GM21723 (cell line): ENCODE measurements at regions not wholly inside any gene's neighbourhood (a gene's known extent, or its start where the extent isn't known, plus 50 kb on each side); places are given as distances from the start of the nearest gene placed in this dataset.
"Not testable (repeated sequence)": the region's sequence is repeated elsewhere in the genome, so short reads cannot be mapped to it uniquely, and the experiment has no call there.

Source experiments
- ATAC-seq: cut with Tn5 transposase; IDR thresholded peaks from one replicate; pipeline ENCODE4 v1.9.1; 2021; ENCODE audit warnings: mild to moderate bottlenecking, moderate library complexity; ENCODE audit not compliant: unreplicated experiment

DNA sequence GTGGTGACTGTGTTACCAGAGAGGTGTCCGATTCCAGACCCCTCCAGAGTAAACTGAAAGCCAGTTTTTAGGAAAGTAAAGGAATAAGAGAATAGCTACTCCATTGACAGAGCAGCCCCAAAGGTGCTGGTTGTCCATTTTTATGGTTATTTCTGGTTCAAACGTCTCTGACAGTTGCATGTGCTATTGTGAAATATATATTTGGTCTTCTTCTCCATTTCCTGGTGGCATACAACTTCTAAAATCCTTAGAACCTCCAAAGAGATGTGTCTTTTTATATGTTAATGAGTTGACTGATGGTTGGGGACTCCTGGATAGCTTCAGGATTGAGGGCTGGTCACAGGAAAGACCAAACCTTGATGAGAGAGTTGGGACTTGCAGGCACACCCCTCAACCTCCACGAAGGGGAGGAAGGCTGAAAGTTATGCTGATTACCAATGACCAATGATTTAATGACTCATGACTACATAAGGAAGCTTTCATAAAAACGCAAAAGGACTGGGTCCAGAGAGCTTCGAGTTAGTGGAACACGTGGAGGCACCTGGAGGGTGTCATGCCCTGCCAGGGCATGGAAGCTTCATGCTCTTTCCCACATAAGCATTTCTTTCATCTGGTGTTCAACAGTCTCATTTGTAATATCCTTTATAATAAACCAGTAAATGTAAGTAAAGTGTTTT is 100.7 kb downstream of the SLC16A1 start:
- no peak for ATAC-seq

DNA sequence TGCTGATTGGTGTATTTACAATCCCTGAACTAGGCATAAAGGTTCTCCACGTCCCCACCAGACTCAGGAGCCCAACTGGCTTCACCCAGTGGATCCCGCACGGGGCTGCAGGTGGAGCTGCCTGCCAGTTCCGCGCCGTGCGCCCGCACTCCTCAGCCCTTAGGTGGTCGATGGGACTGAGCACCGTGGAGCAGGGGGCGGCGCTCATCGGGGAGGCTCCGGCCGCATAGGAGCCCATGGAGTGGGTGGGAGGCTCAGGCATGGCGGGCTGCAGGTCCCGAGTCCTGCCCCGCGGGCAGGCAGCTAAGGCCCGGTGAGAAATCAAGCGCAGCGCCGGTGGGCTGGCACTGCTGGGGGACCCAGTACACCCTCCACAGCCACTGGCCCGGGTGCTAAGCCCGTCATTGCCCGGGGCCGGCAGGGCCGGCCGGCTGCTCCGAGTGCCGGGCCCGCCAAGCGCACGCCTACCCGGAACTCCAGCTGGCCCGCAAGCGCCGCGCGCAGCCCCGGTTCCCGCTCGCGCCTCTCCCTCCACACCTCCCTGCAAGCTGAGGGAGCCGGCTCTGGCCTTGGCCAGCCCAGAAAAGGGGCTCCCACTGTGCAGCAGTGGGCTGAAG is 101.5 kb downstream of the SLC16A1 start:
- ATAC-seq, result not testable (repeated sequence)

DNA sequence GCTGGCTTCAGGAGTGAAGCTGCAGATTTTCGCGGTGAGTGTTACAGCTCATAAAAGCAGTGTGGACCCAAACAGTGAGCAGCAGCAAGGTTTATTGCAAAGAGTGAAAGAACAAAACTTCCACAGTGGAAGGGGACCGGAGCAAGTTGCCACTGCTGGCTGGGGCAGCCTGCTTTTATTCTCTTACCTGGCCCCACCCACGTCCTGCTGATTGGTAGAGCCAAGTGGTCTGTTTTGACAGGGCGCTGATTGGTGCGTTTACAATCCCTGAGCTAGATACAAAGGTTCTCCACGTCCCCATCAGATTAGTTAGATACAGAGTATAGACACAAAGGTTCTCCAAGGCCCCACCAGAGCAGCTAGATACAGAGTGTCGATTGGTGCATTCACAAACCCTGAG is 102.1 kb downstream of the SLC16A1 start:
- not testable (repeated sequence) for ATAC-seq

DNA sequence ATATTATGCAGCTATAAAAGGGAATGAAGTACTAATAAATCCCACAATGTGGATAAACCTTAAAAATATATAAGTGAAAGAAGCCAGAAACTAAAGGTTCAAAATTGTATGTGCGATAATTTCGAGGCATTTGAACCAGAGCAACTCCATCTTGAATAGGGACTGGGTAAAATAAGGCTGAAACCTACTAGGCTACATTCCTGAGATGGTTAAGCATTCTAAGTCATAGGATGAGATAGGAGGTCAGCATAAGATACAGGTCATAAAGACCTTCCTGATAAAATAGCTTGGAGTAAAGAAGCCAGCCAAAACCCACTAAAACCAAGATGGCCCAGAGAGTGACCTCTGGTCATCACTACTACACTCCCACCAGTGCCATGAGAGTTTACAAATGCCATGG is 103.1 kb downstream of the SLC16A1 start:
- ATAC-seq, result no peak

DNA sequence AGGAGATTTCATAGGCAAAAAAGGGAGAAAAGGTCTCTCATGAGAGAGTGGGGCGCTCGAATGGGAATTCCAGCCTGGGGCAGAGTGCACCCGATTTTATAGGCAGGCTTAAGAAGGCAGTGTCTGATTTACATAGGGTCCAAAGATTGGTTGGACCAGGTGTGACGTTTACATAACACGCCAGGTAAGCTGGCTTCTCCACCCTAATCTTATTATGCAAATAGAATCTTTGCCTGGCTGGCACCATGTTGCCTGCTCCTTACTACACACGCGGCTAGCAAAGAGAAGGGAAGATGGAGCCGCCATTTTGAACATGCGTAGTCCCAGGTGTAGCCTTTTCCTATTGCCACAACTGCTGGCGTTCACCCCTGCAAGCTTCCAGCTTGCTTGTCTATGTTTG is 103.7 kb downstream of the SLC16A1 start:
- no peak for ATAC-seq

DNA sequence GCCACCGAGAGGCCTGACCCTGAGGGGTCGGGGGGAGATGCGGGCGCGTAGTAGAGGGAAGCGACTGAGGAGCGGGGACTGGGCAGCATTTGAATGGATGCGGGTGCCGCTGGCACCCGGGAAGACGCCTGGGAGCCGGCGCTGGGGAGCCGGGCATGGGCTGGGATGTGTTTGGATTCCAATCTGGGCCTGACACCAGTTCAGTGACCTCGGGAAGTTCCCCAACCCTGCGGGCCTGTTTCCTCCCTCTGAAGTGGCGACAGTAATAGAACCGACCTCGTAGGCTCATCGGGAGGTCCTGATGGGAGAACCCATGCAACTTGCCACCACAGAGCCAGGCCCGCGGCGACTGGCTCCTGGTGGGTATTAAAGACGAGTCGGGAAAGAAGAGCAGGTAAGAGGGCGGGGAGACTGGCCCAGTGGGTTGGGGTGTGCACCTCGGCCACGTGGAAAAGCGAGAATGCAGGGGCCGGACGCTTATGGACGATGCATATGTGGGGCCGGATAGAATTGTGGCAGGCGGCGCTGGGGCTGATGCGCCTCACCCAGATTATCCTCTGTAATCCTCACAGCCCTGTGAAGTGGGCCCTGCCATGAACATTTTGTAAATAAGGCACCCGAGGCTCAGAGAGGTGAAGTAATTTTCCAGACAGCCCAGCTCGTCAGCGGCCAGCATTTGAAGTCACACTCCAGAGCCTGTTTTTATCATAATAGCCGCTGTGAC is 105.8 kb downstream of the SLC16A1 start:
- no peak for ATAC-seq

DNA sequence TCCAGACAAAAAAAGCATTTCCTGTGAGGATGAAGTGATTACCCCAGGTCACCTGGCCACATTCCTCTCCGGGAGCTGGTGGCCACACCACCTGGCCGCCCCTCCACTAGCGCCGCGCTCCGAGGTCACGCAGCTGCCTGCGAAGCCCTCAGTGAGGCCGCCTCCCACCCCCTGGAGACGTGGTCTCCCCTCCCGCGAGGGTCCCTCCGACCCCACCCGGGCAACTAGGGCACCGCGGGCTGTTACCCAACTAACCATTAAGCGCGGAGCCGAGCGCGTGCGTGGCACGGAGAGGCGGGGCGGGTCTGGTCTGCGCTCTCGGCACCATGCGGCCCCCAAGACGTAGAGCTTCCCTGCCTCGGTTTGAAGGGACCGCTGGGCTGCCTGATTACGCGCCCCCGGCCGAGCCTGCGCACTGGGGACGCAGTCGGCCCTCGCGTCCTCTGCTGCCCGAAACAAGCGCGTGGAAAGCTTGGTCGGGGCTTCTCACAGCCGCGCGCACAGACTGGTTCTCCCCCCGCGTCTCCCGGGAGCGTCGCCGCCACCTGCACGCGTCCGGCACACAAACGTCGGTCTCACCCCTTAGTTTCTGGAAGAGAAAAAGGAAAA is 106.5 kb downstream of the SLC16A1 start:
- ATAC-seq, result no peak

DNA sequence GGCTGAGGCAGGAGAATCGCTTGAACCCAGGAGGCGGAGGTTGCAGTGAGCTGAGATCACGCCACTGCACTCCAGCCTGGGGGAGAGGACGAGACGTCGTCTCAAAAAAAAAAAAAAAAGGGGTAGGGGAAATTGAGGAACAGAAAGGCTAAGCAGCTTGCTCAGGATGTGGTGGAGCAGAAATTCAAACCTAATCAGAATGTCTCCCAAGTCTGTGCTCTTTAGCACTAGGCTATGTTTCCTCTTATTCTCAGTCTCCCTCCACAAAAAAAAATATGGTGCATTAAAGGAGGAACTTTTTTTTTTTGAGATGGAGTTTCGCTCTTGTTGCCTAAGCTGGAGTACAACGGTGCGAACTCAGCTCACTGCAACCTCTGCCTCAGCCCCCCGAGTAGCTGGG is 114.2 kb downstream of the SLC16A1 start:
- ATAC-seq, result no peak

DNA sequence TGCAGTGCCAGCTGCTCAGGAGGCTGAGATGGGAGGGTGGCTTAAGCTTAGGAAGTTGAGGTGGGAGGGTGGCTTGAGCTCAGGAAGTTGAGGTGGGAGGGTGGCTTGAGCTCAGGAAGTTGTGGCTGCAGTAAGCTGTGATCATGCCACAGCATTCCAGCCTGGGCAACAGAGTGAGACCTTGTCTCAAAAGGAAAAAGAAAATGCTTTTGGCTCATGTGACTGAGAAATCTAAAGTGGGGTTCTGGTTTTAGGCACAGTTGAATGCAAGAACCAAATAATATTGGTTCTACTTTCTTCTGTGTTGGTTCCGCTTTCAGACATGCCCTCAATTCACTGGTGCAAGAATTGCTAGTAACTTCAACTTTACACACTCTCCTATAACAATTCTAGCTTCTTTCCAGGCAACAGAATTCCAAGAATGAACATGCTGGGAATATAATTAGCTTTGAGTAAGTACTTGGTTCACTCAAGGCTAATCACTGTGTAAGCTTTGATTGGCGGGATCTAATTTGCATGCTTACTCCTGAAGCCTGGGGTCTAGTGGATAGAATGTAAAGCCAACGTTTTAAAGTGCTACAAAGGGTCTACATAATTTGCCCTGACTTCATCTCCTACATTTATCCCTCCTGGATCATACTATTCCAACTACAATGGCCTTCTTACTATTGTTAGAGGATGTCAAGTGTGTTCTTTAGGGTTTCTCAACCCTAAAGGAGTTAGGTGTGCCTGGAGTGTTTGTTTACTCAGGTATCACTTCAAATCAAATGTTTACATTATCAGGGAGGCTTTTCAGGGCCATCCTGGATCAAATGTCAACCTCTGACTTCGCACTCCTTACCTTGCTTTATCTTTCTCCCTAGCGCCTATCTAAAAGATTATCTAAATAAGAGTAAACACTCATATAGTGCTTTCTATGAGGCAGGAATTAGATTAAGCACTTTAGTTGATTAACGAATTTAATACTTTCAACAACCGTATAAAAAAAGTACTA is 115.1 kb downstream of the SLC16A1 start:
- no peak for ATAC-seq

DNA sequence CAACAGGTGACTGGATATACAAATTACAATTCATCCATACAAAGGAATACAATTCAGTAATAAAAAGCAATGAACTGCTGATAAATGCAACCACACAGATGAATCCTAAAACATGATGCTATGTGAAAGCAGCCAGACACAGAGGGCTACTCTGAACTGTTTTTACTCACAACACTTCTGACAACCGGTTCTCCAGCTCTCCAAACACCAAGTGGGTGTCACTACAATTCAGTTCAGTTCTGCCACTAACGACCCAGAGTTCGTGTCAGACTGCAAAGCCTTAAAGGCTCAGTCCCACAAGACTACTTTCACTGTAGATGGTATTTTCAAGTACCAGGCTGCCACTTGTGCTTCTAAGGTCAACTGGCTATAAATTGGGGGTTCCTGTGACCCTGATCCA is 119.4 kb downstream of the SLC16A1 start:
- ATAC-seq, result no peak

DNA sequence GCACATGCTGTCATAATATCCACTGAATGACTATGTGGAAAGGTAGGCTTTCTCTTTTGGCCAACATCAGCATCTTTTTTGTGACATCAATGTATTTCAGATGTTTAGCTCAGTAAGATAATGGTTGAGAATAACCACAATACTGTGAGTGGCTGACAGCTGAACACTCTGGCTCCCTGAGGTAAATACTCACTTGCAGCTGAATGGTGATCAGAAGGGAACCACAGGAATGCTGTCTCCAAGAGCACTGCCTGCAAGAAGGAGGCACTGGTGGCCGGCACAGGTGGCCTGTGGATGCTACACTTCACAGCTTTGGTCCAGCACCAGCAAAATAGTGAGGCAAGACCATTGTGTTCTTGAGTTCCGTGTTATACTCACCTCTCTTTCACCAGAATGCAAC is 118.7 kb upstream of the PPM1J start:
- ATAC-seq, result no peak

DNA sequence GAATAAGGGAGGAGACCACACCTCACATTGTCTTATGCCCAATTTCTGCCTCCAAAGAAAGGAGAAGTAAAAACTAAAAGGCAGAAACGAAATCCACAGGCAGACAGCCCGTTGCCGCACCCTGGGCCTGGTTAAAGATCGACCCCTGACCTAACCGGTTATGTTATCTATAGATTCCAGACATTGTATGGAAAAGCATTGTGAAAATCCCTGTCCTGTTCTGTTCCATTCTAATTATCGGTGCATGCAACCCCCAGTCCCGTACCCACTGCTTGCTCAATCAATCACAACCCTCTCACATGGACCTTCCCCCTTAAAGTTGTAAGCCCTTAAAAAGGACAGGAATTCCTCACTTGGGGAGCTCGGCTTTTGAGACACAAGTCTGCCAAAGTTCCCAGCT is 117.1 kb upstream of the PPM1J start:
- ATAC-seq, result not testable (repeated sequence)

DNA sequence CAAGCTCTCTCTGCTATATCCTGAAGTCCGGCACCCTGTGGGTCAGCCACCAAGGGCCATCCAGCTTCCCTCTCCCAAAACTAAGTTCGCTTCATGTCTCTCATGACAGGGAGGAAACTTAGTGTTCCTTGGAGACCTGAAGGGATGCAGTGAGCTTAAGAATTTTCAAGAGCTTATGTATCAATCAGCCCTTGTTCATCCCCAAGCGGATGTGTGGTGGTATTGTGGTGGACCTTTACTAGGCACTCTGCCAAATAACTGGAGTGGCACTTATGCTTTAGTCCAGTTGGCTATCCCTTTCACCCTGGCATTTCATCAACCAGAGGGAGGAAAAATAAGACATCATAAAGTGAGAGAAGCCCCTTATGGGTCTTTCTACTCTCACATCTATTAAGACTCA is 114.6 kb upstream of the PPM1J start:
- ATAC-seq, result not testable (repeated sequence)

DNA sequence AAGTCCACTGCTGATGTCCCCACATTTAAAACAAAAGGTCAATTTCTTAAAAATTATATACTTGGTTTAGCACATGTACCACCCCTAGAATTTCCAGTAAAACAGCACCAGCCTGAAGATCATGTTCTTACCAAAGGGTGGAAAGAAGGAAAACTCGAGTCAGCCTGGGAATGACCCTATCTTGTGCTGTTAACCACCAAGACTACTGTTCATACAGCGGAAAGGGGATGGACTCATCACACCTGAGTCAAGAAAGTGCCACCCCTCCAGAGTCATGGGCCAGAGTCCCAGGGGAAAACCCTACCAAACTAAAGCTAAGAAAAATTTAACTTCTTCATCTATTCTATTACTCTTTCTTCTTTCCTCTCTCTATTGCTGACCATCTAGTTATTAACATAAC is 113.6 kb upstream of the PPM1J start:
- ATAC-seq, result no peak

DNA sequence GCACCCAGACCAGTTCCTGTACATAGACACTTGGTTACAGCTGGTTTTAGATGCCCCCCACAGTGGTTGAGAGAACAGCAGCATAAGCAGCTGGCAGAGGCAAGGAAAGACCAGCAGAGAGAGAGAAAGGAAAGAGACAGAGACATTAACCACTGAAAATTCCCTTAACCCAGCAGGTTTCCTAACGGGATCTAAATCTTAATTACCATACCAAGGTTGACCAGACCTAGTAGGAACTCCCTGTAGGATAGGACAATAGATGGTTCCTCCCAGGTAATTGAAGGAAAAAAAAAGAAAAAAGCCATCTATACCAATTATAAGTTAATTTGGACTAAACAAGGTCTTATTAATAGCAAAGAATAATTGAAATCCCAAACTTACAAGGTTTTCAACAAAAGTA is 112.3 kb upstream of the PPM1J start:
- ATAC-seq, result not testable (repeated sequence)

DNA sequence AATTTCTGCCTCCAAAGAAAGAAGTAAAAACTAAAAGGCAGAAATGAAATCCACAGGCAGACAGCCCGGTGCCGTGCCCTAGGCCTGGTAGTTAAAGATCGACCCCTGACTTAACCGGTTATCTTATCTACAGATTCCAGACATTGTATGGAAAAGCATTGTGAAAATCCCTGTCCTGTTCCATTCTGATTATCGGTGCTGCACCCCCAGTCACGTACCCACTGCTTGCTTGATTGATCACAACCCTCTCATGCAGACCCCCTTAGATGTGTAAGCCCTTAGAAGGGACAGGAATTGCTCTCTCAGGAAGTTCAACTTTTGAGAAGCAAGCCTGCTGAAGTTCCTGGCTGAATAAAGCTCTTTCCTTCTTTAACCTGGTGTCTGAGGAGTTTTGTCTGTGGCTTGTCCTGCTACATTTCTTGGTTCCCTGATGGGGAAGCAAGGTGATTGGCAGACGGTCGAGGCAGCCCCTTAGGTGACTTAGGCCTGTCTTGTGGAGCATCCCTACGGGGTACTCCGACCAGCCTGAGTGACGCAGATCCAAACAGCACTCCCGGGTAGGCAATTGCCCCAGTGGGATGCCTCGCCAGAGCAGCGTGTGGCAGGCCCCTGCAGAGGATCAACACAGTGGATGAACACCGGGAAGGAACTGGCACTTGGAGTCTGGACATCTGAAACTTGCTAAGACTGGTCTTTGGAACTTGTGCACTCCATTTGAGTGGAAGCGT is 111.2 kb upstream of the PPM1J start:
- no peak for ATAC-seq

DNA sequence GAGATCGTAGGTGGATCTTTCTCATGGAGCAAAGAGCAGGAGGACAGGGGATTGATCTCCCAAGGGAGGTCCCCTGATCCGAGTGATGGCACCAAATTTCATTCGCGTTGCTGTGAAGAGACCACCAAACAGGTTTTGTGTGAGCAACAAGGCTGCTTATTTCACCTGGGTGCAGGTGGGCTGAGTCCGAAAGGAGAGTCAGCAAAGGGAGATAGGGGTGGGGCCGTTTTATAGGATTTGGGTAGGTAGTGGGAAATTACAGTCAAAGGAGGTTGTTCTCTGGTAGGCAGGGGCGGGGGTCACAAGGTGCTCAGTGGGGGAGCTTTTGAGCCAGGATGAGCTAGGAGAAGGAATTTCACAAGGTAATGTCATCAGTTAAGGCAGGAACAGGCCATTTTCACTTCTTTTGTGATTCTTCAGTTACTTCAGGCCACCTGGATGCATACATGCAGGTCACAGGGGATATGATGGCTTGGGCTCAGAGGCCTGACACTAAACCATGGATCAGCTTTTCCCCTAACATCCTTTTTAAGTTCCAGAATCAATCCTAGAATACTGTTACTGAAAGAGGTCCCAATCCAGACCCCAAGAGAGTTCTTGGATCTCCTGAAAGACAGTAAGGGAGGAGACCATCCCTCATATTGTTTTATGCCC is 110.6 kb upstream of the PPM1J start:
- ATAC-seq, result not testable (repeated sequence)

DNA sequence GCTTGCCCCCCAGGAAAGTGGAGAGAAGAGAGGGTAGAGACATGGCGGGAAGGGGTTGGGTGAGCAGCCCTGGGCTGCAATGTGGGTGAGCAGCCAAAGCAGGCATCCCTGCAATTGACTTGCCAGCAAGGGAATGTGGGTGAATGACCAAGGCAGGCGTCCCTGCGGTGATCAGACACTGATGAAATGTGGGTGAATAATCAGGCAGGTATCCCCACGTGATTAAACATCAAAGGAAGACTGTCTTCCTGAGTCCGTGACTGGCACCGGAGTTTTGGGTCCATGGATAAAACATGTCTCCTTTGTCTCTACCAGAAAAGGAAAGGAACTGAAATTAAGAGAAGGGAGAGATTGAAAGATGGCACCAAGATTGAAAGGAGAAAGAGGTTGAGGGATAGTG is 109.9 kb upstream of the PPM1J start:
- ATAC-seq, result not testable (repeated sequence)

DNA sequence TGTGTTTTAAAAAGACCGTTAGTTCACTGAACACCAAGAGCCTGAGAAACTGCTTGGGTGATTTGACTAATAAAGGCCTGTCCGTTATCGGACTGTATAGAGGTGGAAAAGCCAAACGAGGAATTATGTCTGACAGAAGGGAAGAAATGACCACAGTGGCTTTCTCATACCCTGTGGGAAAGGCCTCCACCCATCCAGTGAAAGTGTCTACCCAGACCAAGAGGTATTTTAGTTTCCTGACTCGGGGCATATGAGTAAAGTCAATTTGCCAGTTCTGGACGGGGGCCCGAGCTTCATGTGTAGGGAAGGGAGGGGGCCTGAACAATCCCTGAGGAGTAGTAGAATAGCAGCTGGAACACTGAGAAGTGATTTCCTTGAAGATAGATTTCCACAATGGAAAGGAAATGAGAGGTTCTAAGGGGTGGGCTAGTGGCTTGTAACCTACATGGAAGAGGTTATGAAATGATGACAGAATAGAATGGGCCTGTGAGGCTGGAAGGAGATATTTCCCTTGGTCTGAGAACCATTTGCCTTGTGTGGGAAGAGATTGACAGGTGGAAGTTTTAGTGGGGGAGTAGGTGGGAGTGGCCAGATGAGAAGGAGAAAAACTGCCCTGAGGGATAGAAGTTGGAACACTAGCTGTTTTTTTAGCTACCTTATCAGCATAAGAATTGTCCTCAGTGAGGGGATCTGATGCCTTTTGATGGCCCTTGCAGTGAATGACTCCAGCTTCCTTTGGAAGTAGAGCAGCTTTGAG is 106.4 kb upstream of the PPM1J start:
- not testable (repeated sequence) for ATAC-seq
